ENCODE measurements at regions not wholly inside any gene's neighbourhood (a gene's known extent, or its start where the extent isn't known, plus 50 kb on each side); places are given as distances from the start of the nearest gene placed in this dataset.

DNA sequence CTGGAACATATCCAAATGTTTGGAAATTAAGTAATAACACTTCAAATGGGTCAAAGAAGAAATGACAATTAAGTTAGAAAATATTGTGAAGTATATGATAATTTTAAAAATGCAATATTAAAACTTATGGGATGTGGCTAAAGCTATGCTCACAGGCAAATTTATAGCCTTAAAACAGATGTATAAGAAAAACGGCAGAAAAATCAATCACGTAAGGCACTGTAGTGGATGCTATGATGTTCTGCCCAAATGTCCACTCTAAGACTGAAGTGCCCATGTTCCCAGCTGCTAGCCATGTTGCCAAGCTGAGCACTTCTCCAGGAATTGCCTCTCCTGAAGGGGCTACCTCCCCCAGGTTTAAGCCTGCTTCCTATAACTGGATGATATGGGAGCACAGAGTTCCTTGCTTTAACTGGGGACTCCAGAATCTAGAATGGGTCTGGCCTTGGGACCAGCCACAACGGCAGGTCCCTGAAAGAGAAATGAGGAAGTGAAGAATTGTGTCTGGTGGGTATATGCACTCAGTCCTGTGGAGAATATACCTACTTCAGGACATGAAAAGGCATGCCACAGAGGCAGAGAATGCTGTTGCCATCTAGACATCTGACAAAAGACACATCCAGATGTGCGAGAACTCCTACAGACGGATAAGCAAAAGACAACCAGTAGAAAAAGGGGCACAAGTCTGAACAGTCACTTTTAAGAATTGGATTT lies 78.2 kb upstream of the RXRA start:
- Histone ChIP-seq H3K9me3 (peaks cover 4 to 11% (median 7%) of the 10 kb centered on the region in 4 donors), H3K4me3 (no peak overlapping the region), H3K27ac (no peak overlapping the region), H3K36me3 (no peaks in the 10 kb centered on the region), H3K27me3 (no peaks in the 10 kb centered on the region), H3K4me1 (peaks cover 0 to 3% (median 0%) of the 10 kb centered on the region in 4 donors)
- TF ChIP-seq POLR2AphosphoS5 (IDR thresholded peaks at IDR 0.05), result no peak
- TF ChIP-seq POLR2A (IDR thresholded peaks at IDR 0.05), result no peak
- TF ChIP-seq EP300 (IDR thresholded peaks at IDR 0.05), result no peak
- TF ChIP-seq, protein P1, sequence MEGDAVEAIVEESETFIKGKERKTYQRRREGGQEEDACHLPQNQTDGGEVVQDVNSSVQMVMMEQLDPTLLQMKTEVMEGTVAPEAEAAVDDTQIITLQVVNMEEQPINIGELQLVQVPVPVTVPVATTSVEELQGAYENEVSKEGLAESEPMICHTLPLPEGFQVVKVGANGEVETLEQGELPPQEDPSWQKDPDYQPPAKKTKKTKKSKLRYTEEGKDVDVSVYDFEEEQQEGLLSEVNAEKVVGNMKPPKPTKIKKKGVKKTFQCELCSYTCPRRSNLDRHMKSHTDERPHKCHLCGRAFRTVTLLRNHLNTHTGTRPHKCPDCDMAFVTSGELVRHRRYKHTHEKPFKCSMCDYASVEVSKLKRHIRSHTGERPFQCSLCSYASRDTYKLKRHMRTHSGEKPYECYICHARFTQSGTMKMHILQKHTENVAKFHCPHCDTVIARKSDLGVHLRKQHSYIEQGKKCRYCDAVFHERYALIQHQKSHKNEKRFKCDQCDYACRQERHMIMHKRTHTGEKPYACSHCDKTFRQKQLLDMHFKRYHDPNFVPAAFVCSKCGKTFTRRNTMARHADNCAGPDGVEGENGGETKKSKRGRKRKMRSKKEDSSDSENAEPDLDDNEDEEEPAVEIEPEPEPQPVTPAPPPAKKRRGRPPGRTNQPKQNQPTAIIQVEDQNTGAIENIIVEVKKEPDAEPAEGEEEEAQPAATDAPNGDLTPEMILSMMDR (IDR thresholded peaks at IDR 0.05), result no peak
- DNase-seq (no peak), ATAC-seq (ENCODE audit: low FRiP score in 2 of 2) (no peak)
- 75 to 99% methylated on average over 5 of the region's 5 CpGs for WGBS, 2 donors

DNA sequence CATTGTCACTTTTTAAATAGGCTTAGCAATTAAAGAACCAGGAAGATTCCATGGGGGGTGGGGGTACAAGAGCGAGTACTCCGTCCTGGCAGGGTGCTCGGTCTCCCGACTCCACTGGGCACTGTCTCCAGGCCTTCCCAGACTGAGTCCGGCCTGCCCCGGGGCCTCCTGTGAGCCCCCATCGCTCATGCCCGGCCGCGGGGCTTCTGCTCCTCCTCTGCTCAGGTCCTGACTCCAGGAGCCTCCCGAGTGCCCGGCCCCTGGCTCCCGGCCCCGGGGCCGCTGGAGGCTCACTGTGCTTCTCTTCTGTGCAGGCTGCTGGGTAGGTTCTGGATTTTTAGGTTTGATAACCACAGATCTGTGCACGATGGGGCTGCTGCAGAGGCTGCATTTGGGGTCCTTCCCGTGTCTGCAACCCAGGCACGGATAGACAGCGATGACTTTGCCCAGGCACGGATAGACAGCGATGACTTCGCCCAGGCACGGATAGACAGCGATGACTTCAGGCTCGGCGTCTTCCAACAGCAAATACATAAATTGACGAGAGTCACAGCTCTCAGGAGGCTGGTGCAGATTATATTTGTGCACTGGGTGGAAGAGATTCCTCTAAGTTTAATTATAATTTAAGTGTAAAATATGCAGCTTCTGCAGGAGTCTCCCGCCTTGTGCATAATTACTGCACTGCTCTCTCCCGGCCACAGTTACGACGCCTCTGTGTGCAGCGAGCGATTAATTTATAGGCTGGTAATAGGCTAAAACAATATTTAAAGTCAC lies 74.8 kb upstream of the RXRA start:
- H3K27me3 ChIP-seq, result no peaks in the 10 kb centered on the region
- no peaks in the 10 kb centered on the region for H3K36me3 ChIP-seq
- 86 to 91% methylated on average over 31 to 33 of the region's 33 CpGs for WGBS, 2 donors
- no peak for TF ChIP-seq POLR2A (IDR thresholded peaks at IDR 0.05)
- TF ChIP-seq POLR2AphosphoS5 (IDR thresholded peaks at IDR 0.05), result no peak
- TF ChIP-seq, protein P1 (IDR thresholded peaks at IDR 0.05), result no peak
- no peak for TF ChIP-seq EP300 (IDR thresholded peaks at IDR 0.05)
- ATAC-seq (ENCODE audit: low FRiP score in 2 of 2) (no peak), DNase-seq (no peak)
- peaks cover 4 to 11% (median 7%) of the 10 kb centered on the region in 4 donors for H3K9me3 ChIP-seq
- H3K4me3 ChIP-seq, result no peak overlapping the region
- H3K27ac ChIP-seq, result no peak overlapping the region
- H3K4me1 ChIP-seq, result no peaks in the 10 kb centered on the region

DNA sequence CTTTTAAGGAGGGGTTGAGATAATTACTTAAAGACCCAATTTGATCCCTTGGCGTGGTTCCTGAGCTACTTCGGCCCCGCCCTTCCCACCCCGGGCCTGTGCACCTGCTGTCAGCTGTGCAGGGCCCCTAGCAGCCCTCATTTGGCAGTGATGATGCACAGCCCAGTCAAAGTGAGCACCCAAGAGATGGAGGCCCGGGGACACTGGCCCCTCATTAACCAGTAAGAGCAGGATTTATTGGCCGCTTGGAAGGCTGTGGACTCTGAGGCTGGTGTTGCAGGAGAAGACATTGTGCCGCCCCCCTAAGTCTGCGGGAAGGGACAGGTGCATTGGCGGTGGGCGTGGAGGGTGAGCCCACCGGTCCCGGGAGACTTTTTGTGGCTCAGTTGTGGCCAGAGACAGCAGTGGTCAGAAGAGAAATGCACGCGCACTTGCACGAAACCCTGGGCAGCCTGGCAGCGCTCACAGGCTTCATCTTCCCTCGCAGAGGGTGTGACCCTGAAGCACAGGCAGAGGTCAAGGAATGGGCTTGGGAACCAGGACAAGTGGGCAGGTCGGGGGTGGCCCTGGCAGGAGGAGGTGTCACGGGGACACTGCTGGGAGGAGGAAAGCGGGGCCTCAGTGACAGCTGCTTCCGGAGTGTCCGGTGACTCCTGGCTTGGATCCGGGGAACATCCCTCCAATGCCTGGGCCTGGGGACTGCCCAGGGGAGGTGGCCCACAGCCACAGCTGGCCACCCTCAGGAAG lies 74.0 kb upstream of the RXRA start:
- no peaks in the 10 kb centered on the region for H3K27me3 ChIP-seq
- no peak for DNase-seq
- TF ChIP-seq, protein P1 (IDR thresholded peaks at IDR 0.05), result no peak
- TF ChIP-seq POLR2A (IDR thresholded peaks at IDR 0.05) (no peak), POLR2AphosphoS5 (IDR thresholded peaks at IDR 0.05) (no peak), EP300 (IDR thresholded peaks at IDR 0.05) (no peak)
- H3K36me3 ChIP-seq, result no peaks in the 10 kb centered on the region
- H3K9me3 ChIP-seq, result peaks cover 4 to 11% (median 7%) of the 10 kb centered on the region in 4 donors
- ATAC-seq (ENCODE audit: low FRiP score in 2 of 2), result no peak
- 73 to 90% methylated on average over 10 to 23 of the region's 23 CpGs for WGBS, 2 donors
- H3K27ac ChIP-seq, result no peak overlapping the region
- H3K4me1 ChIP-seq, result no peaks in the 10 kb centered on the region
- H3K4me3 ChIP-seq, result no peak overlapping the region

DNA sequence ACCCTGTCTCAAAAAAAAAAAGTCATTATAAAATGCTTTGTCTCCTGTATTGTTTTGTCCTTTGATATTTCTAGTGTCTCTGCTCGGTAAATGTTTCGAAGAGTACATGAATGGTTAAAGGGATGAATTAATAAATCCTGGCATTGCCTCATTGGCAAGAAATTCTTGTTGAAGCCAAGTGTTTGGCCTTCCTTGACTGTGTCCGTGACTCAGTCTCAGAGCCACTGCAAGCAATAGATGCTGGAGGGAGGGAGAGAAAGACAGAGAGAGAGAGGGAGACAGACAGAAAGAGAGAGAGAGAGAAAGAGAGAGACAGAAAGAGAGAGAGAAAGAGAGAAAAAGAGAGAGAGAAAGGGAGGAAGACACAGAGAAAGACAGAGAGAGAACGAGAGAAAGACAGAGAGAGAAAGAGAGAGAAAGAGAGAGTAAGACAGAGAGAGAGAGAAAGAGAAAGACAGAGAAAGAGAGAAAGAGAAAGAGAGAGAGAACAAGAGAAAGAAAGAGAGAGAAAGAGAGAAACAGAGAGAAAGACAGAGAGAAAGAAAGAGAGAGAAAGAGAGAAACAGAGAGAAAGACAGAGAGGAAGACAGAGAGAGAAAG lies 72.5 kb upstream of the RXRA start:
- Histone ChIP-seq H3K27ac (no peak overlapping the region), H3K4me3 (no peak overlapping the region), H3K27me3 (no peaks in the 10 kb centered on the region), H3K36me3 (no peaks in the 10 kb centered on the region), H3K4me1 (no peaks in the 10 kb centered on the region), H3K9me3 (peaks cover 0 to 4% (median 0%) of the 10 kb centered on the region in 4 donors)
- WGBS, 2 donors, result 71 to 73% methylated on average over 4 of the region's 4 CpGs
- DNase-seq (no peak), ATAC-seq (ENCODE audit: low FRiP score in 2 of 2) (no peak)
- TF ChIP-seq POLR2AphosphoS5 (IDR thresholded peaks at IDR 0.05) (no peak), EP300 (IDR thresholded peaks at IDR 0.05) (no peak), POLR2A (IDR thresholded peaks at IDR 0.05) (no peak)
- TF ChIP-seq, protein P1 (IDR thresholded peaks at IDR 0.05), result no peak
